SK-N-SH (cell line): ENCODE measurements at regions not wholly inside any gene's neighbourhood (a gene's known extent, or its start where the extent isn't known, plus 50 kb on each side); places are given as distances from the start of the nearest gene placed in this dataset.

Source experiments
- CTCF ChIA-PET: fragments of 300-600, 350-600 bp; formaldehyde crosslinking; extraction: SDS; loops from one replicate; lab custom pipeline; 2021; lab: Yijun Ruan, JAX
- POLR2A ChIA-PET: fragments of 350-600 bp; sonication (Branson Sonifier 250); formaldehyde crosslinking; extraction: SDS; loops from one replicate; lab custom pipeline; 2020; ENCODE audit warnings: antibody characterized with exemption, inconsistent platforms; lab: Yijun Ruan, JAX
- DNase-seq: peaks from one replicate; pipeline ENCODE4 v3.0.0; 2012
- H2AFZ ChIP-seq: fragments of 200-600 bp; sonication (generic); 2 replicates; pipeline ENCODE4 v1.8.1; 2016; ENCODE audit warnings: antibody characterized with exemption, mild to moderate bottlenecking, low read depth
- H3F3A ChIP-seq: fragments of 200-600 bp; sonication (generic); replicated peaks from 2 replicates; pipeline ENCODE3; 2016; ENCODE audit warnings: antibody characterized with exemption, mild to moderate bottlenecking; ENCODE audit not compliant: insufficient read depth
- H3K27ac ChIP-seq, 2 experiments: fragments of 200-500 bp in 1 of 2; fragments of 200-600 bp in 1 of 2; sonication (Bioruptor generic) in 1 of 2; sonication (generic), shearing (Covaris generic) in 1 of 2; 2 replicates each; pipeline versions ENCODE4 v1.5.1 to v1.6.1; 2014 to 2016; ENCODE audit warnings: low read depth in 2 of 2, inconsistent platforms in 1 of 2, low read length in 1 of 2, mild to moderate bottlenecking in 1 of 2, mixed read lengths in 1 of 2
- H3K27me3 ChIP-seq: fragments of 200-600 bp; sonication (generic), shearing (Covaris generic); 2 replicates; pipeline ENCODE4 v1.6.1; 2016; ENCODE audit warnings: mixed run types; ENCODE audit not compliant: insufficient read depth
- H3K36me3 ChIP-seq, 2 experiments: fragments of 200-500 bp in 1 of 2; fragments of 200-600 bp in 1 of 2; sonication (Bioruptor generic) in 1 of 2; sonication (generic) in 1 of 2; replicated peaks in 1 of 2; 2 replicates each; pipeline versions ENCODE3 to v1.5.1; 2014 to 2016; ENCODE audit warnings: low read length in 1 of 2, mild to moderate bottlenecking in 1 of 2; ENCODE audit not compliant: insufficient read depth in 2 of 2, control insufficient read depth in 1 of 2
- H3K4me1 ChIP-seq, 2 experiments: fragments of 200-500 bp in 1 of 2; fragments of 200-600 bp in 1 of 2; sonication (Bioruptor generic) in 1 of 2; sonication (generic), shearing (Covaris generic) in 1 of 2; 2 replicates each; pipeline versions ENCODE4 v1.5.1 to v1.6.1; 2014 to 2016; ENCODE audit warnings: low read depth in 1 of 2, low read length in 1 of 2, mixed run types in 1 of 2; ENCODE audit not compliant: insufficient read depth in 2 of 2, control insufficient read depth in 1 of 2
- H3K4me2 ChIP-seq: fragments of 200-600 bp; sonication (generic), shearing (Covaris generic); 2 replicates; pipeline ENCODE4 v1.6.1; 2017; ENCODE audit warnings: mixed run types
- H3K4me3 ChIP-seq, 2 experiments: fragments of 200-500 bp in 1 of 2; fragments of 200-600 bp in 1 of 2; sonication (Bioruptor generic) in 1 of 2; sonication (generic), shearing (Covaris generic) in 1 of 2; 2 replicates each; pipeline versions ENCODE4 v1.5.1 to v1.8.1; 2014 to 2016; ENCODE audit warnings: low read depth in 2 of 2, inconsistent platforms in 1 of 2, low read length in 1 of 2, mild to moderate bottlenecking in 1 of 2, mixed read lengths in 1 of 2, moderate library complexity in 1 of 2
- H3K79me2 ChIP-seq: fragments of 200-600 bp; sonication (generic); 2 replicates; pipeline ENCODE4 v1.8.1; 2017; ENCODE audit warnings: mild to moderate bottlenecking; ENCODE audit not compliant: insufficient read depth
- H3K9ac ChIP-seq: fragments of 200-600 bp; sonication (generic); 2 replicates; pipeline ENCODE4 v1.6.1; 2017; ENCODE audit warnings: mixed run types
- H3K9me2 ChIP-seq: fragments of 200-600 bp; sonication (generic); 2 replicates; pipeline ENCODE4 v1.6.1; 2017; ENCODE audit warnings: mixed run types
- H3K9me3 ChIP-seq: fragments of 200-600 bp; sonication (generic); 2 replicates; pipeline ENCODE4 v1.6.1; 2017; ENCODE audit warnings: mixed run types, mild to moderate bottlenecking, moderate library complexity
- H4K20me1 ChIP-seq: fragments of 200-600 bp; sonication (generic); 2 replicates; pipeline ENCODE4 v1.6.1; 2017; ENCODE audit warnings: mild to moderate bottlenecking, mixed run types; ENCODE audit not compliant: insufficient read depth
- ELF1 ChIP-seq: IDR thresholded peaks from 2 replicates; pipeline ENCODE4 v1.4.0; 2012
- FOXJ3 ChIP-seq: sonication (generic); formaldehyde crosslinking; IDR thresholded peaks from 2 replicates; pipeline ENCODE4 v1.5.1; 2020; ENCODE audit warnings: mild to moderate bottlenecking, missing genetic modification reagents
- FOXM1 ChIP-seq: IDR thresholded peaks from 2 replicates; pipeline ENCODE4 v1.4.0; 2012; ENCODE audit warnings: low read depth, mild to moderate bottlenecking
- GATA2 ChIP-seq: sonication (generic); formaldehyde crosslinking; IDR thresholded peaks from 2 replicates; pipeline ENCODE4 v1.5.0; 2020; ENCODE audit warnings: mild to moderate bottlenecking, missing genetic modification reagents
- JUND ChIP-seq: IDR thresholded peaks from 2 replicates; pipeline ENCODE4 v1.4.0; 2012
- MEF2A ChIP-seq: IDR thresholded peaks from 2 replicates; pipeline ENCODE4 v1.4.0; 2012; ENCODE audit warnings: low read depth, borderline replicate concordance
- MXI1 ChIP-seq: IDR thresholded peaks from 2 replicates; pipeline ENCODE4 v1.6.1; 2012; ENCODE audit warnings: mild to moderate bottlenecking, low read depth, low read length, improper control_type of control experiment
- RAD21 ChIP-seq: IDR thresholded peaks from 2 replicates; pipeline ENCODE4 v1.6.1; 2012; ENCODE audit warnings: mild to moderate bottlenecking, low read length
- RCOR1 ChIP-seq: fragments of 150-350 bp; IDR thresholded peaks from 2 replicates; pipeline ENCODE4 v1.6.1; 2017; ENCODE audit warnings: antibody characterized with exemption, low read length
- RXRA ChIP-seq: IDR thresholded peaks from 2 replicates; pipeline ENCODE4 v1.4.0; 2012; ENCODE audit warnings: low read depth, mild to moderate bottlenecking, borderline replicate concordance
- TAF1 ChIP-seq: IDR thresholded peaks from 2 replicates; pipeline ENCODE4 v1.6.1; 2012; ENCODE audit warnings: low read depth, mild to moderate bottlenecking, low read length, moderate library complexity, borderline replicate concordance
- TCF12 ChIP-seq: IDR thresholded peaks from 2 replicates; pipeline ENCODE4 v1.4.0; 2012
- TEAD4 ChIP-seq: IDR thresholded peaks from 2 replicates; pipeline ENCODE4 v1.4.0; 2012; ENCODE audit warnings: mild to moderate bottlenecking, borderline replicate concordance; ENCODE audit not compliant: insufficient read depth
- USF1 ChIP-seq: IDR thresholded peaks from 2 replicates; pipeline ENCODE4 v1.4.0; 2012; ENCODE audit warnings: low read depth, borderline replicate concordance
- YY1 ChIP-seq: IDR thresholded peaks from 2 replicates; pipeline ENCODE4 v1.4.0; 2012; ENCODE audit warnings: low read depth, mild to moderate bottlenecking
- ZBTB33 ChIP-seq: IDR thresholded peaks from 2 replicates; pipeline ENCODE4 v1.4.0; 2012; ENCODE audit warnings: low read depth, borderline replicate concordance
- WGBS: methylation state at CpG from one replicate; pipeline ENCODE4 v1.1.6; 2017; ENCODE audit warnings: low lambda C conversion rate; 5-methylcytosine and 5-hydroxymethylcytosine counted together
- TF ChIP-seq, protein P1 (sequence below): fragments of 200-600 bp; sonication (generic); IDR thresholded peaks from 2 replicates; pipeline ENCODE4 v1.6.1; 2017; ENCODE audit warnings: antibody characterized with exemption, mild to moderate bottlenecking, moderate library complexity
- TF ChIP-seq, protein P2 (sequence below): fragments of 150-350 bp; IDR thresholded peaks from 2 replicates; pipeline ENCODE4 v1.6.1; 2016; ENCODE audit warnings: mild to moderate bottlenecking, low read depth, low read length

GRCh38 chr9:12351293-12352044 lies 341.7 kb upstream of the TYRP1 start:
- ChIA-PET CTCF (interaction anchor here (1.0 kb wide), 1 partner anchor 22 kb away, joined by 3 read pairs; no protein-coding TSS in a partner anchor), POLR2A (no interaction called here)
- 1% methylated on average over 3 of the region's 3 CpGs for WGBS

GRCh38 chr9:12352045-12352315 lies 341.2 kb upstream of the TYRP1 start:
- TF ChIP-seq YY1 (no peak), RCOR1 (no peak), ZBTB33 (no peak), TAF1 (no peak), FOXM1 (no peak), MXI1 (no peak), MEF2A (no peak), GATA2 (CRISPR knock-in tag) (no peak), TCF12 (no peak), RXRA (no peak), ELF1 (no peak), FOXJ3 (no peak)
- TF ChIP-seq, protein P1, sequence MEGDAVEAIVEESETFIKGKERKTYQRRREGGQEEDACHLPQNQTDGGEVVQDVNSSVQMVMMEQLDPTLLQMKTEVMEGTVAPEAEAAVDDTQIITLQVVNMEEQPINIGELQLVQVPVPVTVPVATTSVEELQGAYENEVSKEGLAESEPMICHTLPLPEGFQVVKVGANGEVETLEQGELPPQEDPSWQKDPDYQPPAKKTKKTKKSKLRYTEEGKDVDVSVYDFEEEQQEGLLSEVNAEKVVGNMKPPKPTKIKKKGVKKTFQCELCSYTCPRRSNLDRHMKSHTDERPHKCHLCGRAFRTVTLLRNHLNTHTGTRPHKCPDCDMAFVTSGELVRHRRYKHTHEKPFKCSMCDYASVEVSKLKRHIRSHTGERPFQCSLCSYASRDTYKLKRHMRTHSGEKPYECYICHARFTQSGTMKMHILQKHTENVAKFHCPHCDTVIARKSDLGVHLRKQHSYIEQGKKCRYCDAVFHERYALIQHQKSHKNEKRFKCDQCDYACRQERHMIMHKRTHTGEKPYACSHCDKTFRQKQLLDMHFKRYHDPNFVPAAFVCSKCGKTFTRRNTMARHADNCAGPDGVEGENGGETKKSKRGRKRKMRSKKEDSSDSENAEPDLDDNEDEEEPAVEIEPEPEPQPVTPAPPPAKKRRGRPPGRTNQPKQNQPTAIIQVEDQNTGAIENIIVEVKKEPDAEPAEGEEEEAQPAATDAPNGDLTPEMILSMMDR, result no peak
- TF ChIP-seq, all 33 proteins: peak for 0
- no peak for DNase-seq
- ChIA-PET CTCF (interaction anchor here (1.0 kb wide), 1 partner anchor 22 kb away, joined by 3 read pairs; no protein-coding TSS in a partner anchor), POLR2A (no interaction called here)
- Histone ChIP-seq H3K27me3 (no peaks in the 10 kb centered on the region), H3K27ac (no peak overlapping the region), H3K9me2 (no peaks in the 10 kb centered on the region), H2AFZ (no peak overlapping the region), H3K9me3 (no peaks in the 10 kb centered on the region), H3K79me2 (no peaks in the 10 kb centered on the region), H4K20me1 (no peaks in the 10 kb centered on the region), H3F3A (no peaks in the 10 kb centered on the region), H3K9ac (no peak overlapping the region), H3K4me3 (no peak overlapping the region), H3K36me3 (no peaks in the 10 kb centered on the region), H3K4me1 (no peaks in the 10 kb centered on the region), H3K4me2 (no peak overlapping the region)

More at GRCh38 chr9:12351293-12352044, 341.7 kb upstream of the TYRP1 start:
- Histone ChIP-seq H4K20me1 (no peaks in the 10 kb centered on the region), H3K27ac (no peak overlapping the region), H3K27me3 (no peaks in the 10 kb centered on the region), H3K9ac (no peak overlapping the region), H3K4me2 (no peak overlapping the region), H3K9me2 (no peaks in the 10 kb centered on the region), H3K4me3 (no peak overlapping the region), H3K36me3 (no peaks in the 10 kb centered on the region), H3F3A (no peaks in the 10 kb centered on the region), H3K79me2 (no peaks in the 10 kb centered on the region), H3K9me3 (no peaks in the 10 kb centered on the region), H3K4me1 (no peaks in the 10 kb centered on the region), H2AFZ (no peak overlapping the region)
- TF ChIP-seq RCOR1 (no peak), USF1 (no peak), TEAD4 (no peak), JUND (no peak), RAD21 (no peak), RXRA (no peak)
- TF ChIP-seq, protein P2, sequence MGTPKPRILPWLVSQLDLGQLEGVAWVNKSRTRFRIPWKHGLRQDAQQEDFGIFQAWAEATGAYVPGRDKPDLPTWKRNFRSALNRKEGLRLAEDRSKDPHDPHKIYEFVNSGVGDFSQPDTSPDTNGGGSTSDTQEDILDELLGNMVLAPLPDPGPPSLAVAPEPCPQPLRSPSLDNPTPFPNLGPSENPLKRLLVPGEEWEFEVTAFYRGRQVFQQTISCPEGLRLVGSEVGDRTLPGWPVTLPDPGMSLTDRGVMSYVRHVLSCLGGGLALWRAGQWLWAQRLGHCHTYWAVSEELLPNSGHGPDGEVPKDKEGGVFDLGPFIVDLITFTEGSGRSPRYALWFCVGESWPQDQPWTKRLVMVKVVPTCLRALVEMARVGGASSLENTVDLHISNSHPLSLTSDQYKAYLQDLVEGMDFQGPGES, result no peak
- DNase-seq, result no peak
